Kidney epithelial cell (primary cell): ENCODE measurements at regions not wholly inside any gene's neighbourhood (a gene's known extent, or its start where the extent isn't known, plus 50 kb on each side); places are given as distances from the start of the nearest gene placed in this dataset.
"Not testable (repeated sequence)": the region's sequence is repeated elsewhere in the genome, so short reads cannot be mapped to it uniquely, and the experiment has no call there.

ENCODE experiments used
- DNase-seq: peaks from one replicate; pipeline ENCODE4 v3.0.0-alpha.2; 2010; ENCODE audit warnings: low read depth
- H3K27me3 ChIP-seq: 2 replicates; pipeline ENCODE4 v1.6.0; 2011; ENCODE audit warnings: low read length; ENCODE audit not compliant: control insufficient read depth, insufficient read depth
- H3K36me3 ChIP-seq: 2 replicates; pipeline ENCODE4 v1.5.1; 2011; ENCODE audit warnings: low read length; ENCODE audit not compliant: control insufficient read depth, insufficient read depth
- H3K4me3 ChIP-seq: 2 replicates; pipeline ENCODE4 v1.5.1; 2011; ENCODE audit warnings: low read depth, mild to moderate bottlenecking, control low read depth, low read length
- CTCF ChIP-seq: IDR thresholded peaks from 2 replicates; pipeline ENCODE4 v1.5.1; 2011; ENCODE audit warnings: mild to moderate bottlenecking, moderate library complexity, low read length, control low read depth, inconsistent platforms; ENCODE audit not compliant: insufficient read depth, poor library complexity, severe bottlenecking

GRCh38 chr3:104005815-104006214 lies 1360.9 kb upstream of the ALCAM start:
- Histone ChIP-seq H3K27me3 (no peaks in the 10 kb centered on the region), H3K36me3 (no peaks in the 10 kb centered on the region), H3K4me3 (no peak overlapping the region)
- DNase-seq = no peak
- no peak for TF ChIP-seq CTCF

- no peak for TF ChIP-seq CTCF
- Histone ChIP-seq H3K4me3 (no peak overlapping the region), H3K36me3 (no peaks in the 10 kb centered on the region), H3K27me3 (no peaks in the 10 kb centered on the region)
- no peak for DNase-seq
These were observed 1348.2 kb upstream of the ALCAM start for GRCh38 chr3:104018541-104018940.

- H3K36me3 ChIP-seq = no peaks in the 10 kb centered on the region
- H3K27me3 ChIP-seq = no peaks in the 10 kb centered on the region
- no peak for TF ChIP-seq CTCF
- no peak overlapping the region for H3K4me3 ChIP-seq
- no peak for DNase-seq
These were observed 1335.1 kb upstream of the ALCAM start for GRCh38 chr3:104031598-104031997.

- DNase-seq = no peak
- H3K27me3 ChIP-seq = no peaks in the 10 kb centered on the region
- TF ChIP-seq CTCF = no peak
These were observed 1334.4 kb upstream of the ALCAM start for GRCh38 chr3:104032283-104032682.

GRCh38 chr3:104040896-104041295 lies 1325.8 kb upstream of the ALCAM start:
- no peak for DNase-seq
- Histone ChIP-seq H3K36me3 (no peaks in the 10 kb centered on the region), H3K27me3 (no peaks in the 10 kb centered on the region), H3K4me3 (no peak overlapping the region)
- TF ChIP-seq CTCF = no peak

More at GRCh38 chr3:104032283-104032682, 1334.4 kb upstream of the ALCAM start:
- H3K4me3 ChIP-seq = no peak overlapping the region
- no peaks in the 10 kb centered on the region for H3K36me3 ChIP-seq

- not testable (repeated sequence) for H3K4me3 ChIP-seq, H3K27me3 ChIP-seq, DNase-seq, H3K36me3 ChIP-seq
These were observed 1323.6 kb upstream of the ALCAM start for GRCh38 chr3:104043001-104043543.
